MM.1S (cell line): ENCODE measurements at regions not wholly inside any gene's neighbourhood (a gene's known extent, or its start where the extent isn't known, plus 50 kb on each side); places are given as distances from the start of the nearest gene placed in this dataset.

Experiments used
- EZH2 ChIP-seq: fragments of 300-600 bp; sonication (generic); optimal IDR thresholded peaks from 2 replicates; pipeline ENCODE3; 2017; ENCODE audit warnings: low read depth, mild to moderate bottlenecking, antibody characterized with exemption, low read length, mixed read lengths
- EZH2phosphoT487 ChIP-seq: fragments of 300-600 bp; sonication (generic); IDR thresholded peaks from 2 replicates; pipeline ENCODE4 v1.6.1; 2018; ENCODE audit warnings: antibody characterized with exemption, low read length
- TF ChIP-seq, protein P1 (sequence below): fragments of 300-600 bp; sonication (generic); IDR thresholded peaks from 2 replicates; pipeline ENCODE4 v1.5.1; 2016; ENCODE audit warnings: antibody characterized with exemption, low read length, mixed read lengths

DNA sequence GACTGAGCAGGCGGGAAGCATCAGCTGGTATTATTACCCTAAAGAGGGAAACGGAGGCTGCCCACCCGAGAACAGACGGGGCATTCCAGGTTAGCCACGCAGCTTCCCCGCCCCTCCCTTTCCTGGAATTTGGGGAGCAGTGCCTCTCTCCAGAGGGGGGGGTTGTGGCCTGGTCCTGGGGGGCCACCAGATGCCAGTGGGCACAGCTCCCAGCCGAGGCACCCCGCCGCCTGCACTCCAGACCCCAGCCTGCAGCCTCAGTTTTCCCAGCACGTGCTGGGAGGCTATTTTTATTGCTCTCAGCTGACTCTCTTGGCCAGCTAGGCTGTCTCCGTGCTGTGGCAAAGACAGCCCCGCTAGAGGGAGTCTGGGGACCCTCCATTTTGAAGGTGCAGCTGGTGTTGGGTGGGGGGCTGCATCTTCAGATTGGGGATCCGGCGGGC, 62.7 kb upstream of the GSE1 start:
- TF ChIP-seq, protein P1, sequence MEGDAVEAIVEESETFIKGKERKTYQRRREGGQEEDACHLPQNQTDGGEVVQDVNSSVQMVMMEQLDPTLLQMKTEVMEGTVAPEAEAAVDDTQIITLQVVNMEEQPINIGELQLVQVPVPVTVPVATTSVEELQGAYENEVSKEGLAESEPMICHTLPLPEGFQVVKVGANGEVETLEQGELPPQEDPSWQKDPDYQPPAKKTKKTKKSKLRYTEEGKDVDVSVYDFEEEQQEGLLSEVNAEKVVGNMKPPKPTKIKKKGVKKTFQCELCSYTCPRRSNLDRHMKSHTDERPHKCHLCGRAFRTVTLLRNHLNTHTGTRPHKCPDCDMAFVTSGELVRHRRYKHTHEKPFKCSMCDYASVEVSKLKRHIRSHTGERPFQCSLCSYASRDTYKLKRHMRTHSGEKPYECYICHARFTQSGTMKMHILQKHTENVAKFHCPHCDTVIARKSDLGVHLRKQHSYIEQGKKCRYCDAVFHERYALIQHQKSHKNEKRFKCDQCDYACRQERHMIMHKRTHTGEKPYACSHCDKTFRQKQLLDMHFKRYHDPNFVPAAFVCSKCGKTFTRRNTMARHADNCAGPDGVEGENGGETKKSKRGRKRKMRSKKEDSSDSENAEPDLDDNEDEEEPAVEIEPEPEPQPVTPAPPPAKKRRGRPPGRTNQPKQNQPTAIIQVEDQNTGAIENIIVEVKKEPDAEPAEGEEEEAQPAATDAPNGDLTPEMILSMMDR = no peak
- TF ChIP-seq EZH2 (no peak), EZH2phosphoT487 (no peak)
